ENCODE measurements at regions not wholly inside any gene's neighbourhood (a gene's known extent, or its start where the extent isn't known, plus 50 kb on each side); places are given as distances from the start of the nearest gene placed in this dataset.
"Not testable (repeated sequence)": the region's sequence is repeated elsewhere in the genome, so short reads cannot be mapped to it uniquely, and the experiment has no call there.

DNA sequence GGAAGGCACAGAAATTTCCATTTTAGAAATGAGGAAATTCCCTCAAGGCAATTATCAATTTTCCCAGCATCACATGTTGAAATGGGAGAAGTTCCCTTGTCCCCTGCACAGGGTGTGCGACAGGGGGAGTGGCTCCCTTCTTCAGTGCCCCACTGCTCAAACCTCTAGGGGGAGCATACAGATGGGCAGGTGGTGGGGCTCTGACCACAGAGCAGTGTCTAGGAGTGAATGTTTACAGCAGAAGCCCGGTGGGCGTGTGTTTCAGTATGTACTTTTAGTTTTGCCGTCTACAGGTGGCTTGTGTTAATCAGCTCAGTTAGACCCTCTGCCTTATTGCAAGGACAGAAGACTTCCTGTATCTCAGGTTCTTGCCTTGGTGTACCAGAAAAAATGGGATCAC, 493.7 kb upstream of the PLXNA2 start:
- POLR2A ChIA-PET: interaction anchor here (0.6 kb wide), 1 partner anchor 90 kb away, joined by 3 read pairs; no protein-coding TSS in a partner anchor
- no peak for DNase-seq
- Mint-ChIP-seq H3K27ac (no peak overlapping the region), H3K4me1 (ENCODE audit: low read depth) (no peaks in the 10 kb centered on the region), H3K4me3 (no peak overlapping the region), H3K27me3 (no peaks in the 10 kb centered on the region), H3K9me3 (peaks cover 3% of the 10 kb centered on the region), H3K36me3 (ENCODE audit: low read depth) (no peaks in the 10 kb centered on the region)
- intact Hi-C loops (cut with micrococcal nuclease): no loop called here
- TF ChIP-seq, protein P1, sequence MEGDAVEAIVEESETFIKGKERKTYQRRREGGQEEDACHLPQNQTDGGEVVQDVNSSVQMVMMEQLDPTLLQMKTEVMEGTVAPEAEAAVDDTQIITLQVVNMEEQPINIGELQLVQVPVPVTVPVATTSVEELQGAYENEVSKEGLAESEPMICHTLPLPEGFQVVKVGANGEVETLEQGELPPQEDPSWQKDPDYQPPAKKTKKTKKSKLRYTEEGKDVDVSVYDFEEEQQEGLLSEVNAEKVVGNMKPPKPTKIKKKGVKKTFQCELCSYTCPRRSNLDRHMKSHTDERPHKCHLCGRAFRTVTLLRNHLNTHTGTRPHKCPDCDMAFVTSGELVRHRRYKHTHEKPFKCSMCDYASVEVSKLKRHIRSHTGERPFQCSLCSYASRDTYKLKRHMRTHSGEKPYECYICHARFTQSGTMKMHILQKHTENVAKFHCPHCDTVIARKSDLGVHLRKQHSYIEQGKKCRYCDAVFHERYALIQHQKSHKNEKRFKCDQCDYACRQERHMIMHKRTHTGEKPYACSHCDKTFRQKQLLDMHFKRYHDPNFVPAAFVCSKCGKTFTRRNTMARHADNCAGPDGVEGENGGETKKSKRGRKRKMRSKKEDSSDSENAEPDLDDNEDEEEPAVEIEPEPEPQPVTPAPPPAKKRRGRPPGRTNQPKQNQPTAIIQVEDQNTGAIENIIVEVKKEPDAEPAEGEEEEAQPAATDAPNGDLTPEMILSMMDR (IDR thresholded peaks at IDR 0.05): no peak
- CTCF ChIA-PET: no interaction called here
- ATAC-seq: no peak

DNA sequence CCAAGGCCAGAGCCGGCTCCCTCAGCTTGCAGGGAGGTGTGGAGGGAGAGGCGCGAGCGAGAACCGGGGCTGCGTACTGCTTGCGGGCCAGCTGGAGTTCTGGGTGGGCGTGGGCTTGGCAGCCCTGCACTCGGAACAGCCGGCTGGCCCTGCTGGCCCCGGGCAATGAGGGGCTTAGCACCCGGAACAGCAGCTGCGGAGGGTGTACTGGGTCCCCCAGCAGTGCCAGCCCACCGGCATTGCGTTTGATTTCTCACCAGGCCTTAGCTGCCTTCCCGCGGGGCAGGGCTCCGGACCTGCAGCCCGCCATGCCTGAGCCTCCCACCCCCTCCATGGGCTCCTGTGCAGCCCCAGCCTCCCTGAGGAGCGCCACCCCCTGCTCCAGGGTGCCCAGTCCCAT, 495.5 kb upstream of the PLXNA2 start:
- H3K4me3 Mint-ChIP-seq; ATAC-seq; H3K27me3 Mint-ChIP-seq; H3K27ac Mint-ChIP-seq; H3K9me3 Mint-ChIP-seq; DNase-seq; H3K4me1 Mint-ChIP-seq (ENCODE audit: low read depth); intact Hi-C loops (cut with micrococcal nuclease); POLR2A ChIA-PET; H3K36me3 Mint-ChIP-seq (ENCODE audit: low read depth); CTCF ChIA-PET: not testable (repeated sequence)

DNA sequence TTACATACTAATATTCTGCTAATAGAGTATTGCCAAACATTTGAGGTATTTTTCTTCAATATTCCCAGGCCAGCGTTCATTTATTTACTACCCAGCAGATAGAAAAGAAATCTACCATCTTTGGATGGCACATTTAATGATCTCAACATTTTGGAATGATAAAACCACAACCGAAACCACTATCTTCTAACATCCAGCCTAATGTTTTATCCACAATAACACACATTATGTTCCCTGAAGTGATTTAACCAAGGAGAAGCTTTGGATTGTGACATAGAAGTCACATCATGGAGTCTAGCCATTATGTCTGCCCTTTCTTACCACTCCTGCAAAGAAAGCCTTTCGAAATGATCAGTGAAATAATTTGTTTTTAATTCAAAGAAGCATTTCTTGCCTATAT, 497.1 kb upstream of the PLXNA2 start:
- DNase-seq: no peak
- Mint-ChIP-seq H3K27ac (no peak overlapping the region), H3K9me3 (peaks cover 3% of the 10 kb centered on the region), H3K36me3 (ENCODE audit: low read depth) (no peaks in the 10 kb centered on the region), H3K4me1 (ENCODE audit: low read depth) (no peaks in the 10 kb centered on the region), H3K4me3 (no peak overlapping the region), H3K27me3 (no peaks in the 10 kb centered on the region)
- intact Hi-C loops (cut with micrococcal nuclease): no loop called here
- TF ChIP-seq, protein P1 (IDR thresholded peaks at IDR 0.05): no peak
- ATAC-seq: no peak
- POLR2A ChIA-PET: no interaction called here
- CTCF ChIA-PET: no interaction called here

DNA sequence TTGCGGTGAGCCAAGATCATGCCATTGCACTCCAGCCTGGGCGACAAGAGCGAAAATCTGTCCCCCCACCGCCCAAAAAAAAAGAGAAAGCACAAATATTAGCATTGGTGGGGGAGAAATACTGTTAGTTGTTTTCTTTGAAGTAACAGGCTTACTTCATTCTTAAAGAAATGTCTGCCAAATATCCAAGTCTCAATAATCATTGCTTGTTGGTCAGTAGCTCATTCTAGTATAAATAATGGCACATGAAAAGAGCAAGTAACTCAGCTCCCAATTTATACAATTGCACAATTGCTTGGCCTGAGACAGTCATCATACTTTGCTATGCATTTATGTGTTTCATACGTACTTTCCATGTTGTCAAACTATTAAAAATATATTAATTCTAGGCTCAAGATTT, 499.2 kb upstream of the PLXNA2 start:
- TF ChIP-seq, protein P1 (IDR thresholded peaks at IDR 0.05): no peak

DNA sequence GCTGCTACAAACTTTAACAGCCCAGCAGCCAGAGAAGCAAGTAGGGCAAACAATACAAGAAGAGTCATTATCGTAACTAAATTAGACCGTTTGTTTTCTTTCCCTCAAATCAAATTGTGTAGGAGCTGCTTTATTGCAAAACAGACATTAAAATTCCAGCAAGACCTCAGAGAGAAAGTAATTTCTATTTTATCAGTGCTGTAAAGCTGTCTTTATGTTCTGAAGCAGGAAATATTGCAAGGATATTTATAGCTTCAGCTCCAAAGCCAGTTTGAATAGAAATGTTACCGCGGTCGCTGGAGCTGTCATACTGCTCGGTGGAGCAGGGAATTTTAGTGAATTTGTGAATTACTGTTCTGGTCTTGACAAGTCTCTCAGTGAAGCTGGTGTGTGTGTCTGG, 503.8 kb upstream of the PLXNA2 start:
- Mint-ChIP-seq H3K4me1 (ENCODE audit: low read depth) (no peaks in the 10 kb centered on the region), H3K9me3 (peaks cover 6% of the 10 kb centered on the region), H3K4me3 (no peak overlapping the region), H3K27ac (no peak overlapping the region), H3K36me3 (ENCODE audit: low read depth) (no peaks in the 10 kb centered on the region), H3K27me3 (no peaks in the 10 kb centered on the region)
- POLR2A ChIA-PET: no interaction called here
- CTCF ChIA-PET: interaction anchor here (1.6 kb wide), 1 partner anchor 501 kb away, joined by 4 read pairs; no protein-coding TSS in a partner anchor
- TF ChIP-seq, protein P1 (IDR thresholded peaks at IDR 0.05): no peak
- DNase-seq (no peak), ATAC-seq (no peak)
- intact Hi-C loops (cut with micrococcal nuclease): no loop called here

More for the DNA sequence above, 499.2 kb upstream of the PLXNA2 start:
- ChIA-PET POLR2A (no interaction called here), CTCF (no interaction called here)
- Mint-ChIP-seq H3K27ac (no peak overlapping the region), H3K27me3 (no peaks in the 10 kb centered on the region), H3K36me3 (ENCODE audit: low read depth) (no peaks in the 10 kb centered on the region), H3K9me3 (peaks cover 6% of the 10 kb centered on the region), H3K4me1 (ENCODE audit: low read depth) (no peaks in the 10 kb centered on the region), H3K4me3 (no peak overlapping the region)
- no peak for DNase-seq
- no peak for ATAC-seq
- intact Hi-C loops (cut with micrococcal nuclease): no loop called here
